C4-2B (cell line): ENCODE measurements at regions not wholly inside any gene's neighbourhood (a gene's known extent, or its start where the extent isn't known, plus 50 kb on each side); places are given as distances from the start of the nearest gene placed in this dataset.

ENCODE experiments used
- H3K27ac ChIP-seq: fragments of 450-650 bp; 2 replicates; pipeline ENCODE4 v1.5.1; 2017
- ZFX ChIP-seq: fragments of 450-650 bp; IDR thresholded peaks from 2 replicates; pipeline ENCODE4 v1.6.1; 2017
- TF ChIP-seq, protein P1 (sequence below): fragments of 450-650 bp; conservative IDR thresholded peaks from 2 replicates; pipeline ENCODE4 v1.5.1; 2017; ENCODE audit warnings: mild to moderate bottlenecking

DNA sequence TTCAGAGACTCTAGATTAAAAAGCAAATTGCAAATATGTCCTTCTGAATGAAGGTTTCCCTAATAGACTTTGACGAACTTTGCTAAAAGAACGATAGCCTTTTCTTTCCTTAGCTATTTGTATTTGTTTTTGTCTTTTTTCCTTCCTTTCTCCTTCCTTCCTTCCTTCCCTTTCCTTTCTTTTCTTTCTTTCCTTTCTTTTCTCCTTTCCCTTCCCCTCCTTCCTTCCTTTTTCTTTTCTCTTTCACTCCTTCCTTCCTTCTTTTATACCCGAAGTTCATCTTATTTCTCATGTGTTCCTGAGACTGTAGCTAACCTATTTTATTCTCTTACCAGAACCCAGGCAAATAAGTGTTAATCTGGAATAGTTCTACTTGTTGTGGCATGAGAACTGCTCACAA, 381.2 kb upstream of the RUNX1 start:
- H3K27ac ChIP-seq: no peak overlapping the region
- TF ChIP-seq, protein P1, sequence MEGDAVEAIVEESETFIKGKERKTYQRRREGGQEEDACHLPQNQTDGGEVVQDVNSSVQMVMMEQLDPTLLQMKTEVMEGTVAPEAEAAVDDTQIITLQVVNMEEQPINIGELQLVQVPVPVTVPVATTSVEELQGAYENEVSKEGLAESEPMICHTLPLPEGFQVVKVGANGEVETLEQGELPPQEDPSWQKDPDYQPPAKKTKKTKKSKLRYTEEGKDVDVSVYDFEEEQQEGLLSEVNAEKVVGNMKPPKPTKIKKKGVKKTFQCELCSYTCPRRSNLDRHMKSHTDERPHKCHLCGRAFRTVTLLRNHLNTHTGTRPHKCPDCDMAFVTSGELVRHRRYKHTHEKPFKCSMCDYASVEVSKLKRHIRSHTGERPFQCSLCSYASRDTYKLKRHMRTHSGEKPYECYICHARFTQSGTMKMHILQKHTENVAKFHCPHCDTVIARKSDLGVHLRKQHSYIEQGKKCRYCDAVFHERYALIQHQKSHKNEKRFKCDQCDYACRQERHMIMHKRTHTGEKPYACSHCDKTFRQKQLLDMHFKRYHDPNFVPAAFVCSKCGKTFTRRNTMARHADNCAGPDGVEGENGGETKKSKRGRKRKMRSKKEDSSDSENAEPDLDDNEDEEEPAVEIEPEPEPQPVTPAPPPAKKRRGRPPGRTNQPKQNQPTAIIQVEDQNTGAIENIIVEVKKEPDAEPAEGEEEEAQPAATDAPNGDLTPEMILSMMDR: no peak
- no peak for TF ChIP-seq ZFX

DNA sequence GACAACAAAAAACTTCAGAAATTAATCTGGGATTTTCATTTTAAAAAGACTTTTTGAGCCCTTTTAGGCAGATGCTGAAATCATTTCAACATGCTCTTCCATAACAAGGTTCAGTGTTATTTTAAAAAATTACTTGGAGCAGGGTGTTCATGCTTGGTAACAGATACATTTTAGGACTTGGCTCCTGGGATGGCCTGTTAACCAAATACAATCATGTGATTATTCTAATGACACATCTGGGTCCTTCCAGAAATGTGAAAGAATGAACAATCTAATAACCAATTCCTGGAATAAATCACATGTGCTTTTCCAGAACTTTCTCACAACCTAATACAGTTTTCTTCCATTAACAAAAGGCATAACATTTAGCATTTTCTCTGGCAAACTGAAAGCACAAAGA, 379.8 kb upstream of the RUNX1 start:
- no peak overlapping the region for H3K27ac ChIP-seq
- no peak for TF ChIP-seq ZFX
- TF ChIP-seq, protein P1: no peak

DNA sequence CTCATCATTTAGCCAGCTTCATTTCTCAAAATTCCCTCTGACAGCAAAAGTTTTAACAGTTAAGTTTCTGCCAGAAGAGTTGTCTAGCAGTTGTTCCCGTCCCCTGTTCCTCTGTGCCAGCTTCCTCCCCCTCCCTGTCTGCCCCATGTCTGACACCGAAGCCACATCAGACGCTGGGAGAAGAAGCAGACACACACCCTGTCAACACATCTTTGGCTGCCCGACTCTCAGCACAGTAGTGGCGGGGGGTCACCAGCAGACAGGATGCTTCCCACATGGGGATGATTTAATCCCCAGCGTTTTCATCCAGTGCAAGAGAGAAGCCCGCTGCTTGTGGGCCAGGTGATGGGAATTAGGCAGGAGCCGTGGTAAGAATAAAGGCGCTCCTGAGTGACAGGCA, 379.4 kb upstream of the RUNX1 start:
- no peak for TF ChIP-seq ZFX
- TF ChIP-seq, protein P1: no peak
- no peak overlapping the region for H3K27ac ChIP-seq

DNA sequence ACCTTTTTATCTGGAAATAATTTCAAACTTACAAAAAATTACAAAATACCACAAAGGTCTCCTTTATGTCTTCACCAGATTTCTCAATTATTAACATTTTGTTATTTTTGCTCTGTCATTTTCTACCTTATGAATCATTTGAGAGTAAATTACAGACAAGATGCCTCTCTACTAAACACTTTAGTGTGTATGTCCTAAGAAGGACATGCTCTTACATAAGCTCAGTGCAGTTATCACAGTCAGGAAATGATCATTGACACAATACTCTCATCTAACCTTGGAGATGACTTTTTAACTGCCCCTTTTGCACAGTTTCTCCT, 378.9 kb upstream of the RUNX1 start:
- TF ChIP-seq, protein P1: no peak
- TF ChIP-seq ZFX: no peak
- H3K27ac ChIP-seq: no peak overlapping the region

DNA sequence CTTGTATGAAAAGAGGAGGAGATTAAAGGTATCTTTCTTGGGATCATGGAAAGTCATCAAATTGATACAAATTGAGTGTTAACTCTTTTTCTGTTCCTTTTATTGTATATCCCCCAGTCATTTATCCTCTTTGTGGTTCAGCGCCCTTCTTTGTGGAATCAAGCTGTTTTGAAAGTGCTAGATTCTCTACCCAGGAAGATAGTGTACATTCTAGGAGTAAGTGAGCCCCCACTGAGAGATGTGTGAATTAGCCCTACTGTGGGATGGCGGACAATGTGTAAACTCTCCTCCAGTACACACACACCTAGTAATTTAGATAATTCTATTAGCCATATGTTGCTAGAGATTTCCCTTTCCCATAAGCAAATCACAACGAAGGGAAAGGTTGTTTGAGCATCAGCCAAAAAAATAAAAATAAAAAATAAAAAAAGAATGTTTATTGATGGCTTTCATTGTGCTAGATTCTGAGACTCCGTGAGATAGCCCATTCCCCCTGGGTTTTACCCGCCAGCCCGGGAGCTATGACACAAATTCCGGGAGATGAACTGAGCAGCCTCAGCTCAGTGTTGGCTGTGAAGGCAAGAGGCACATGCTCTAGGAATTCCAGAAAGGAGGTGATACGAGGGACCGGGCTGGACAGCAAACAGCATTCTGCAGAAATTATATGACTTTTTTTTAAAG, 378.4 kb upstream of the RUNX1 start:
- TF ChIP-seq ZFX: no peak
- TF ChIP-seq, protein P1: no peak
- no peak overlapping the region for H3K27ac ChIP-seq

DNA sequence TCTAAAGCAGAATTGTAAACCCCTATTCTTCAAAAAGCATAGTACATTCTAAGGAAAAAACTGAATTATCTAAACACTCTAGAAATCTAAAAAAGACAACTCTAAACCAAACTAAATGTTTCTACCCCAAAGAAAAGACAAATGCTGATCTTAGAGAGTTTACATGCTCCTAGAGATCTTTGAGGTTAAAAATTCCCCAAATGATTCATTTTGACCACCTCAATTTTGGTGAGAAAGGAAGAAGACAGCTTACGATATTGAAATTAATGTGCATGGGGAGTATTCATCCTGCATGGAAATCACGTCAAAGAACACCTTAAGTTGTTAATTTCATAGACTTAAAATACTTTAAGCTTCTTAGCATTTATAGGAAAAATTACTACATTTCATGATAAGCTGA, 377.8 kb upstream of the RUNX1 start:
- no peak overlapping the region for H3K27ac ChIP-seq
- TF ChIP-seq, protein P1: no peak
- no peak for TF ChIP-seq ZFX

DNA sequence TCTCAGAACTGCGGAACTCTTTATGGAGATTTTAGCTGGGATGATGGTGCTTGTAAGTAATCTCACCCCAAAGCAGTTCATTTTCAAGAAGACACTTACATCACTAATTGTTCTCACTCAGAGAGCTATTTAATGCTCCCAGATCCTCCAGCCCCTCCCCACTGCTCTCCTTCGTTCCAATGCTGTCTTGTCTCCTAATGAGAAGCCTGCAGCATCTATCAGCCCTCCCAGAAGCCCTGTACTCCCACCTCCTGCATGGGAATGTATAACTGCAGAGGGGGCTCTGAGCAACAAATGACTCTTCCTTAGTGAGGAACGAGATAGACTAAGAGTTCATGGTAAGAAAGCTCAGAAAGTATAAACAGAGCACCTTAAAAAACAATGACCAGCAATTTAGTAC, 377.4 kb upstream of the RUNX1 start:
- no peak for TF ChIP-seq ZFX
- TF ChIP-seq, protein P1: no peak
- H3K27ac ChIP-seq: no peak overlapping the region
